ENCODE measurements at regions not wholly inside any gene's neighbourhood (a gene's known extent, or its start where the extent isn't known, plus 50 kb on each side); places are given as distances from the start of the nearest gene placed in this dataset.

DNA sequence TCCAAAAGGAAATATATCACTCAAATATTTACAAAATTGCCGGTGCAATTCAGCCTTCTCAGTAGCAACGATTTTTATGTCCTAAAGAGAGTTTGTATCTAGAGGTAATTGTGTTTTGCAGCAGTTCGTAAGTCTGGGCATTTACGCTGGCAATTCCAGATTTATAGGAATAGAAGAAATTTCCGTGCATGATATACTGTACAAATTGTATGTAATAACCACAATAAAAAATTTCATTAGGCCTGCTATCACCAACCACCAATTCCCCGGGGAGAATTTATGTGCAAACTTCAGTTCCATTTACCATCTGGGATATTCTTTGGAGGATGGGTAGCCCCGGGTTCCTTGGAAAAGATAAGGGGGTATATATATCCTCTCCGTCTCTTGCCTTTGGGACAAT, 401.5 kb downstream of the TMEM114 start:
- ATAC-seq (ENCODE audit: poor library complexity) = no peak

DNA sequence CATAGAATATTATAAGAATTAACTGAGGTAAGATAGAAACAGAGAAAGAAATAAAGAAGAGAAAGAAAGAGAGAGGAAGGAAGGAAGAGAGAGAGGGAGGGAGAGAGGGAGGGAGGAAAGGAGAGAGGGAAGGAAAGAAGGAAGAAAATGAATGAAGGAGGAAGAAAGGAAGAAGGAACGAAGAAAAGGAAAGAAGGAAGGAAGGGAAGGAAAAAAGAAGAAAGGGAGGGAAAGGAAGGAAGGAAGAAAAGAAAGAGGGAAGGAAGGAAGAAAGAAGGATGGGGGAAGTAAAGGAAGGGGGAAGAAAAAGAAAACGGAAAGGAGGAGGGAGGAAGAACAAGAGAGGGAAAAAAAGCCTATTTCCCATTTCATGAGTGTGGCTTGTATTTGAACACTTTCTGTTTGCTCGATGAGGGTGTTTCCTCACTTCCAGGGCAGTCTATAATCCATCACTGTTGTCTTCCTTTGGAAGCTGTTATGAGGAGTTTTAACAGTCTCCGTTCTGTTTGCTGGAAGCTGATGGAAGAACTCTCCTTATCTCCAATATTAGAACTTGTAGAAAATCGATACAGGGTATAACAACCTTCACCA, 402.4 kb downstream of the TMEM114 start:
- Mint-ChIP-seq H3K9me3 (peaks cover 1% of the 10 kb centered on the region), H3K36me3 (ENCODE audit: low read depth) (no peaks in the 10 kb centered on the region), H3K27me3 (no peaks in the 10 kb centered on the region), H3K4me3 (no peak overlapping the region), H3K27ac (no peak overlapping the region), H3K4me1 (ENCODE audit: low read depth) (no peaks in the 10 kb centered on the region)
- ATAC-seq (ENCODE audit: poor library complexity) = no peak
- ChIA-PET POLR2A (no interaction called here), CTCF (no interaction called here)
- Histone ChIP-seq H3K4me1 (ENCODE audit: insufficient read depth, low read length) (no peaks in the 10 kb centered on the region), H3K27ac (ENCODE audit: low read depth in 1 of 2, low read length in 2 of 2) (no peak overlapping the region), H3K36me3 (ENCODE audit: insufficient read depth, low read length) (no peaks in the 10 kb centered on the region), H3K4me3 (ENCODE audit: low read length) (no peak overlapping the region), H3K27me3 (ENCODE audit: control insufficient read depth in 1 of 2, insufficient read depth in 2 of 2, low read length in 2 of 2) (no peaks in the 10 kb centered on the region), H3K9me3 (ENCODE audit: control insufficient read depth in 1 of 2, insufficient read depth in 1 of 2, low read length in 2 of 2) (peaks cover 7 to 16% of the 10 kb centered on the region in 2 experiments)
- intact Hi-C loops (cut with DNase I, micrococcal nuclease) = no loop called here
- DNase-seq = no peak
- TF ChIP-seq, protein P1, sequence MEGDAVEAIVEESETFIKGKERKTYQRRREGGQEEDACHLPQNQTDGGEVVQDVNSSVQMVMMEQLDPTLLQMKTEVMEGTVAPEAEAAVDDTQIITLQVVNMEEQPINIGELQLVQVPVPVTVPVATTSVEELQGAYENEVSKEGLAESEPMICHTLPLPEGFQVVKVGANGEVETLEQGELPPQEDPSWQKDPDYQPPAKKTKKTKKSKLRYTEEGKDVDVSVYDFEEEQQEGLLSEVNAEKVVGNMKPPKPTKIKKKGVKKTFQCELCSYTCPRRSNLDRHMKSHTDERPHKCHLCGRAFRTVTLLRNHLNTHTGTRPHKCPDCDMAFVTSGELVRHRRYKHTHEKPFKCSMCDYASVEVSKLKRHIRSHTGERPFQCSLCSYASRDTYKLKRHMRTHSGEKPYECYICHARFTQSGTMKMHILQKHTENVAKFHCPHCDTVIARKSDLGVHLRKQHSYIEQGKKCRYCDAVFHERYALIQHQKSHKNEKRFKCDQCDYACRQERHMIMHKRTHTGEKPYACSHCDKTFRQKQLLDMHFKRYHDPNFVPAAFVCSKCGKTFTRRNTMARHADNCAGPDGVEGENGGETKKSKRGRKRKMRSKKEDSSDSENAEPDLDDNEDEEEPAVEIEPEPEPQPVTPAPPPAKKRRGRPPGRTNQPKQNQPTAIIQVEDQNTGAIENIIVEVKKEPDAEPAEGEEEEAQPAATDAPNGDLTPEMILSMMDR (IDR thresholded peaks at IDR 0.05) = no peak

More for the DNA sequence above, 401.5 kb downstream of the TMEM114 start:
- TF ChIP-seq, protein P1 (IDR thresholded peaks at IDR 0.05) = no peak
- POLR2A ChIA-PET = no interaction called here
- no peak for DNase-seq
- Histone ChIP-seq H3K4me3 (ENCODE audit: low read length) (no peak overlapping the region), H3K4me1 (ENCODE audit: insufficient read depth, low read length) (no peaks in the 10 kb centered on the region), H3K27ac (ENCODE audit: low read depth in 1 of 2, low read length in 2 of 2) (no peak overlapping the region), H3K36me3 (ENCODE audit: insufficient read depth, low read length) (no peaks in the 10 kb centered on the region), H3K27me3 (ENCODE audit: control insufficient read depth in 1 of 2, insufficient read depth in 2 of 2, low read length in 2 of 2) (no peaks in the 10 kb centered on the region), H3K9me3 (ENCODE audit: control insufficient read depth in 1 of 2, insufficient read depth in 1 of 2, low read length in 2 of 2) (peaks cover 7 to 16% of the 10 kb centered on the region in 2 experiments)
- Mint-ChIP-seq H3K36me3 (ENCODE audit: low read depth) (no peaks in the 10 kb centered on the region), H3K27ac (no peak overlapping the region), H3K4me1 (ENCODE audit: low read depth) (no peaks in the 10 kb centered on the region), H3K4me3 (no peak overlapping the region), H3K27me3 (no peaks in the 10 kb centered on the region), H3K9me3 (no peaks in the 10 kb centered on the region)
- intact Hi-C loops (cut with DNase I, micrococcal nuclease) = no loop called here
- CTCF ChIA-PET = no interaction called here

DNA sequence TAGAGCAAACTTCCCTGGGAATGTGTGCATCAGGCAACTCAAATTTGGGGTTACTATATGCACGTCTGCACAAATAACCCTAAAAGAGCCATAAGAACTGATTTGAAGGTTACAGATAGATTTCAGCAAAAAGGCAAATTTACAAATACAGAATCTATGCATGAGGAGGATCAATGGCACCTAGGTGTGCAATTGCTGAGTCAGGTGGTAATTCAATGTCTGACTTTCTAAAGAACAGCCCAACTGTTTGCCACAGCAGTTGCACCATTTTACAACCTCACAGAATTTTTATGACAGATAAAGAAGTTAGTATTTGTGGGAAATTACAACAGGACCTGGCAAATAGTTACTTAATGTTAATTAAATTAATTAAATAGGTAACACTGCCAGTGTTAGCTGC, 405.5 kb downstream of the TMEM114 start:
- no peaks in the 10 kb centered on the region for H3K4me1 ChIP-seq (ENCODE audit: insufficient read depth, low read length)
- H3K36me3 Mint-ChIP-seq (ENCODE audit: low read depth) = no peaks in the 10 kb centered on the region
- ChIA-PET POLR2A (no interaction called here), CTCF (no interaction called here)
- intact Hi-C loops (cut with DNase I, micrococcal nuclease) = no loop called here
- H3K27ac Mint-ChIP-seq = no peak overlapping the region
- H3K4me3 Mint-ChIP-seq = no peak overlapping the region
- DNase-seq (no peak), ATAC-seq (ENCODE audit: poor library complexity) (no peak)
- no peaks in the 10 kb centered on the region for H3K36me3 ChIP-seq (ENCODE audit: insufficient read depth, low read length)
- H3K27me3 ChIP-seq (ENCODE audit: control insufficient read depth in 1 of 2, insufficient read depth in 2 of 2, low read length in 2 of 2) = no peaks in the 10 kb centered on the region
- H3K4me1 Mint-ChIP-seq (ENCODE audit: low read depth) = no peaks in the 10 kb centered on the region
- H3K4me3 ChIP-seq (ENCODE audit: low read length) = no peak overlapping the region
- TF ChIP-seq, protein P1 (IDR thresholded peaks at IDR 0.05) = no peak
- H3K9me3 Mint-ChIP-seq = peaks cover 1% of the 10 kb centered on the region
- H3K27me3 Mint-ChIP-seq = no peaks in the 10 kb centered on the region
- peaks cover 0 to 7% of the 10 kb centered on the region in 2 experiments for H3K9me3 ChIP-seq (ENCODE audit: control insufficient read depth in 1 of 2, insufficient read depth in 1 of 2, low read length in 2 of 2)
- H3K27ac ChIP-seq (ENCODE audit: low read depth in 1 of 2, low read length in 2 of 2) = no peak overlapping the region

Measured in CD4-positive, alpha-beta T cell (primary cell).